GM13977 (cell line): ENCODE measurements at regions not wholly inside any gene's neighbourhood (a gene's known extent, or its start where the extent isn't known, plus 50 kb on each side); places are given as distances from the start of the nearest gene placed in this dataset.
"Not testable (repeated sequence)": the region's sequence is repeated elsewhere in the genome, so short reads cannot be mapped to it uniquely, and the experiment has no call there.

Experiments
- DNase-seq: peaks from one replicate; pipeline ENCODE4 v3.0.0; 2012; ENCODE audit warnings: low spot score
- CTCF ChIP-seq: IDR thresholded peaks from 2 replicates; pipeline ENCODE4 v1.5.1; 2012; ENCODE audit warnings: mild to moderate bottlenecking, control low read depth; ENCODE audit not compliant: insufficient read depth; ENCODE audit errors: extremely low read depth, missing control alignments
- in situ Hi-C: fragments of 300-500 bp; cut with MboI; formaldehyde crosslinking; loops from one replicate; pipeline ENCODE4 v1.12.0; 2022; ENCODE audit warnings: low sequenced_read_pairs, low pct_unique_long_range_greater_than_20kb, mixed read lengths, inconsistent platforms; ENCODE audit not compliant: unreplicated experiment

GRCh38 chr4:148842843-148843242 is 400.6 kb upstream of the NR3C2 start:
- no peak for DNase-seq
- in situ Hi-C loops, result no loop called here
- no peak for TF ChIP-seq CTCF

GRCh38 chr4:148837571-148837970 is 395.4 kb upstream of the NR3C2 start:
- in situ Hi-C loops, DNase-seq: not testable (repeated sequence)

- TF ChIP-seq CTCF, result no peak
- DNase-seq, result no peak
- in situ Hi-C loops, result no loop called here
Measured at GRCh38 chr4:148834804-148835631, 392.8 kb upstream of the NR3C2 start.

- TF ChIP-seq CTCF, result no peak
- in situ Hi-C loops, result no loop called here
- no peak for DNase-seq
Measured at GRCh38 chr4:148831945-148832344, 389.7 kb upstream of the NR3C2 start.

- no peak for DNase-seq
- in situ Hi-C loops, result no loop called here
- TF ChIP-seq CTCF, result no peak
Measured at GRCh38 chr4:148828291-148828690, 386.1 kb upstream of the NR3C2 start.

- TF ChIP-seq CTCF, result no peak
- in situ Hi-C loops, result no loop called here
- no peak for DNase-seq
Measured at GRCh38 chr4:148827781-148828180, 385.6 kb upstream of the NR3C2 start.

- in situ Hi-C loops, result no loop called here
- no peak for DNase-seq
- no peak for TF ChIP-seq CTCF
Measured at GRCh38 chr4:148823419-148823769, 381.2 kb upstream of the NR3C2 start.
